OCI-LY1 (cell line): ENCODE measurements at regions not wholly inside any gene's neighbourhood (a gene's known extent, or its start where the extent isn't known, plus 50 kb on each side); places are given as distances from the start of the nearest gene placed in this dataset.

Source experiments
- H2AFZ ChIP-seq: fragments of 200-600 bp; sonication (generic), shearing (Covaris generic); 2 replicates; pipeline ENCODE4 v1.6.0; 2014; ENCODE audit warnings: antibody characterized with exemption, mild to moderate bottlenecking, low read length
- H3F3A ChIP-seq: fragments of 200-600 bp; sonication (generic), shearing (Covaris generic); 2 replicates; pipeline ENCODE4 v1.6.0; 2014; ENCODE audit warnings: mild to moderate bottlenecking, antibody characterized with exemption, low read length, moderate library complexity; ENCODE audit not compliant: insufficient read depth
- H3K27ac ChIP-seq: fragments of 200-600 bp; sonication (generic); 2 replicates; pipeline ENCODE4 v1.5.1; 2014; ENCODE audit warnings: low read length, mixed run types, mild to moderate bottlenecking, low read depth; ENCODE audit not compliant: poor library complexity, severe bottlenecking
- H3K27me3 ChIP-seq: fragments of 200-600 bp; sonication (generic); 2 replicates; pipeline ENCODE4 v1.6.0; 2014; ENCODE audit warnings: antibody characterized with exemption, mild to moderate bottlenecking, low read length, moderate library complexity; ENCODE audit not compliant: insufficient read depth
- H3K36me3 ChIP-seq: fragments of 200-600 bp; sonication (generic); 2 replicates; pipeline ENCODE4 v1.6.1; 2014; ENCODE audit warnings: mild to moderate bottlenecking, antibody characterized with exemption, low read length, moderate library complexity, mixed read lengths; ENCODE audit not compliant: insufficient read depth
- H3K4me1 ChIP-seq: fragments of 200-600 bp; sonication (generic); 2 replicates; pipeline ENCODE4 v1.5.1; 2014; ENCODE audit warnings: mild to moderate bottlenecking, low read length, moderate library complexity; ENCODE audit not compliant: insufficient read depth, severe bottlenecking
- H3K4me2 ChIP-seq: fragments of 200-600 bp; sonication (generic), shearing (Covaris generic); 2 replicates; pipeline ENCODE4 v1.6.1; 2014; ENCODE audit warnings: low read length
- H3K4me3 ChIP-seq: fragments of 200-600 bp; sonication (generic); 2 replicates; pipeline ENCODE4 v1.5.1; 2014; ENCODE audit warnings: low read length, low read depth, mild to moderate bottlenecking, mixed read lengths; ENCODE audit not compliant: poor library complexity, severe bottlenecking
- H3K79me2 ChIP-seq: fragments of 200-600 bp; shearing (Covaris generic); 2 replicates; pipeline ENCODE4 v1.6.1; 2016; ENCODE audit warnings: mixed run types, low read length, mixed read lengths; ENCODE audit not compliant: insufficient read depth
- H3K9ac ChIP-seq: fragments of 200-600 bp; sonication (generic), shearing (Covaris generic); 2 replicates; pipeline ENCODE4 v1.6.1; 2014; ENCODE audit warnings: mild to moderate bottlenecking, low read length, mixed read lengths
- H3K9me2 ChIP-seq: fragments of 200-600 bp; sonication (generic), shearing (Covaris generic); 2 replicates; pipeline ENCODE4 v1.6.1; 2014; ENCODE audit warnings: low read depth, mild to moderate bottlenecking, low read length, mixed read lengths
- H3K9me3 ChIP-seq: fragments of 200-600 bp; shearing (Covaris generic); 2 replicates; pipeline ENCODE4 v1.6.1; 2014; ENCODE audit warnings: low read length, mixed read lengths
- H4K20me1 ChIP-seq: fragments of 200-600 bp; sonication (generic), shearing (Covaris generic); 2 replicates; pipeline ENCODE4 v1.6.0; 2016; ENCODE audit warnings: mild to moderate bottlenecking, low read length; ENCODE audit not compliant: insufficient read depth
- EZH2 ChIP-seq: fragments of 200-600 bp; sonication (generic), shearing (Covaris generic); IDR thresholded peaks from 2 replicates; pipeline ENCODE4 v1.8.0; 2017; ENCODE audit warnings: borderline replicate concordance, mixed run types, mild to moderate bottlenecking, antibody characterized with exemption, low read length, moderate library complexity, mixed read lengths
- TF ChIP-seq, protein P1 (sequence below): fragments of 200-600 bp; sonication (generic), shearing (Covaris generic); IDR thresholded peaks from 2 replicates; pipeline ENCODE4 v1.5.1; 2017; ENCODE audit warnings: mild to moderate bottlenecking, antibody characterized with exemption, low read length, moderate library complexity, mixed read lengths

DNA sequence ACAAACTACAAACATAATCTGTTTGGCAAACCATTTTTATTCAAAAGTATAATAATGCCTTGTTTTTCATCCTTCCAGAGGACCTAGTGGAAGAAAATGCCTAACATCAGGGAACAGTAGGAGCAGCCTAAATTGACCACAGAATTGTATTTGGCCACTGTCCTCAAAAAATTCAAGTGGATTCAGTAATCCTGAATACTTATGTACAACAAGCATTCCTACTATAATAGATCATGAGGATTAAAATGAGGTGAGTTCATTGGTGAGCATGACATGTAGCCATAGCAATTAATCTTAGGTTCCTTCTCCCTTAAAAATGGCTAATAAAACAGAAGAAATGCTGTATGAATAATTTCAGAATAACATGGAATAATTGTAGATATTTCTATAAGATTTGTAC is 209.3 kb downstream of the DAD1 start:
- Histone ChIP-seq H3K4me3 (no peak overlapping the region), H3K9ac (no peak overlapping the region), H3K36me3 (no peaks in the 10 kb centered on the region), H3K27ac (no peak overlapping the region), H3K4me1 (peaks cover 20% of the 10 kb centered on the region), H3K9me3 (no peaks in the 10 kb centered on the region), H3K9me2 (no peaks in the 10 kb centered on the region), H3K4me2 (no peak overlapping the region), H3K79me2 (no peaks in the 10 kb centered on the region), H4K20me1 (no peaks in the 10 kb centered on the region), H3K27me3 (no peaks in the 10 kb centered on the region), H3F3A (no peaks in the 10 kb centered on the region), H2AFZ (no peak overlapping the region)
- TF ChIP-seq EZH2: no peak
- TF ChIP-seq, protein P1, sequence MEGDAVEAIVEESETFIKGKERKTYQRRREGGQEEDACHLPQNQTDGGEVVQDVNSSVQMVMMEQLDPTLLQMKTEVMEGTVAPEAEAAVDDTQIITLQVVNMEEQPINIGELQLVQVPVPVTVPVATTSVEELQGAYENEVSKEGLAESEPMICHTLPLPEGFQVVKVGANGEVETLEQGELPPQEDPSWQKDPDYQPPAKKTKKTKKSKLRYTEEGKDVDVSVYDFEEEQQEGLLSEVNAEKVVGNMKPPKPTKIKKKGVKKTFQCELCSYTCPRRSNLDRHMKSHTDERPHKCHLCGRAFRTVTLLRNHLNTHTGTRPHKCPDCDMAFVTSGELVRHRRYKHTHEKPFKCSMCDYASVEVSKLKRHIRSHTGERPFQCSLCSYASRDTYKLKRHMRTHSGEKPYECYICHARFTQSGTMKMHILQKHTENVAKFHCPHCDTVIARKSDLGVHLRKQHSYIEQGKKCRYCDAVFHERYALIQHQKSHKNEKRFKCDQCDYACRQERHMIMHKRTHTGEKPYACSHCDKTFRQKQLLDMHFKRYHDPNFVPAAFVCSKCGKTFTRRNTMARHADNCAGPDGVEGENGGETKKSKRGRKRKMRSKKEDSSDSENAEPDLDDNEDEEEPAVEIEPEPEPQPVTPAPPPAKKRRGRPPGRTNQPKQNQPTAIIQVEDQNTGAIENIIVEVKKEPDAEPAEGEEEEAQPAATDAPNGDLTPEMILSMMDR: no peak

GRCh38 chr14:22378181-22378580 is 210.8 kb downstream of the DAD1 start:
- Histone ChIP-seq H3K9ac (no peak overlapping the region), H3K4me3 (no peak overlapping the region), H3K4me2 (no peak overlapping the region), H4K20me1 (no peaks in the 10 kb centered on the region), H3K36me3 (no peaks in the 10 kb centered on the region), H3K9me2 (no peaks in the 10 kb centered on the region), H3K4me1 (peaks cover 5% of the 10 kb centered on the region), H3K27ac (no peak overlapping the region), H3F3A (no peaks in the 10 kb centered on the region), H3K27me3 (no peaks in the 10 kb centered on the region), H2AFZ (no peak overlapping the region), H3K9me3 (no peaks in the 10 kb centered on the region), H3K79me2 (no peaks in the 10 kb centered on the region)
- TF ChIP-seq EZH2: no peak
- TF ChIP-seq, protein P1: no peak

DNA sequence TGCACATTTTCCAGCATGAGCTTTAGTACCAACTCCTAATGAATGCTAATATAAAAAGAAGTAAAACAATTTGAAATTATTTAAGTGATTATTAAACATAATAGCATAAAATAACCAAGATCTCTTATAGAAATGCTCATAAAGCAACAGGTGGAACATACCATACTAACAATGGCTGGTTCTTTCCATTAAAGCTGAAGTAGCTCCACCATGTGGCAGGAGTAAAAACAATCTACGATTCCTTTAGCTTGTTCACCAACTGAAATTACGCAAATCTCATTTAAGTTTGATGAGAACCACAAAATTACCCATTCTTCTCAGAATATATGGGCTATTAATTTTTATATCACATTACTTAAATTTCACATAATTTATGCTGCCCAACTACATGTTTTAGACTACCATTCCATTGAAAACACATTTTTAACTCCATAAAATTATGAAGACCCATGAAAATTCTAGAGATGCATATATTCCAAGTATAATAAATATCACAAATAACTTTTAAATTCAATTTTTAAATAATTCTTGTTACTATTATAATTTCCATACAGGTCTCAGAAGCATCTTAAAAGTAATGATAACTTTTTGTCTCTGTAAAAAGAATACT is 213.6 kb downstream of the DAD1 start:
- no peak overlapping the region for H3K9ac ChIP-seq

More for the DNA sequence above, 213.6 kb downstream of the DAD1 start:
- Histone ChIP-seq H3K79me2 (no peaks in the 10 kb centered on the region), H3K4me3 (no peak overlapping the region), H3F3A (no peaks in the 10 kb centered on the region), H4K20me1 (no peaks in the 10 kb centered on the region), H3K27me3 (no peaks in the 10 kb centered on the region), H3K27ac (no peak overlapping the region), H2AFZ (no peak overlapping the region), H3K4me2 (no peak overlapping the region), H3K9me2 (no peaks in the 10 kb centered on the region), H3K4me1 (no peaks in the 10 kb centered on the region), H3K36me3 (no peaks in the 10 kb centered on the region), H3K9me3 (no peaks in the 10 kb centered on the region)
- TF ChIP-seq, protein P1: peak; percentile 74
- TF ChIP-seq EZH2: no peak
